ENCODE measurements at regions not wholly inside any gene's neighbourhood (a gene's known extent, or its start where the extent isn't known, plus 50 kb on each side); places are given as distances from the start of the nearest gene placed in this dataset.

DNA sequence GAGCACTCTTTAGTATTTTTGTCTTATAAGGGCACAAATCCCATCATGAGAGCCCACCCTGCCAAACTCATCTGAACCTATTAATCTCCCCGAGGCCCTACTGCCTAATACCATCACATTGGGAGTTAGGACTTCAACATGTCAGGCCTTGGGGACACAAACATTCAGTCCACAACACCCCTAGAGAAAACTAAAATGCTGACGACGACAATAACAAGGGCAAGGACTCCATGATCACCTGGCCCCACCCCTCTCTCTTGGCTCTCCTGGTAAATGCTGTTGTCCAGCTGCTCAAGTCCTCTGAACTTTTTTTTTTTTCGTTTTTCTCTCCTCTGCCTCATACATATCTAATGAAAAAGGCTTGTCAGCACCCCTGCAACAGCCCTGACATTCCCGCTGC, 118.8 kb upstream of the MKI67 start:
- TF ChIP-seq, protein P1, sequence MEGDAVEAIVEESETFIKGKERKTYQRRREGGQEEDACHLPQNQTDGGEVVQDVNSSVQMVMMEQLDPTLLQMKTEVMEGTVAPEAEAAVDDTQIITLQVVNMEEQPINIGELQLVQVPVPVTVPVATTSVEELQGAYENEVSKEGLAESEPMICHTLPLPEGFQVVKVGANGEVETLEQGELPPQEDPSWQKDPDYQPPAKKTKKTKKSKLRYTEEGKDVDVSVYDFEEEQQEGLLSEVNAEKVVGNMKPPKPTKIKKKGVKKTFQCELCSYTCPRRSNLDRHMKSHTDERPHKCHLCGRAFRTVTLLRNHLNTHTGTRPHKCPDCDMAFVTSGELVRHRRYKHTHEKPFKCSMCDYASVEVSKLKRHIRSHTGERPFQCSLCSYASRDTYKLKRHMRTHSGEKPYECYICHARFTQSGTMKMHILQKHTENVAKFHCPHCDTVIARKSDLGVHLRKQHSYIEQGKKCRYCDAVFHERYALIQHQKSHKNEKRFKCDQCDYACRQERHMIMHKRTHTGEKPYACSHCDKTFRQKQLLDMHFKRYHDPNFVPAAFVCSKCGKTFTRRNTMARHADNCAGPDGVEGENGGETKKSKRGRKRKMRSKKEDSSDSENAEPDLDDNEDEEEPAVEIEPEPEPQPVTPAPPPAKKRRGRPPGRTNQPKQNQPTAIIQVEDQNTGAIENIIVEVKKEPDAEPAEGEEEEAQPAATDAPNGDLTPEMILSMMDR (IDR thresholded peaks at IDR 0.05; ENCODE audit: poor library complexity), result no peak
- no peak for TF ChIP-seq EZH2 (IDR thresholded peaks at IDR 0.05; ENCODE audit: borderline replicate concordance)
